Fibroblast of lung (primary cell): ENCODE measurements at regions not wholly inside any gene's neighbourhood (a gene's known extent, or its start where the extent isn't known, plus 50 kb on each side); places are given as distances from the start of the nearest gene placed in this dataset.

Source experiments
- DNase-seq, 2 donors: peaks; one replicate each; pipeline versions ENCODE4 v3.0.0 to v3.0.0-alpha.2; 2010; ENCODE audit warnings: low read depth in 2 of 2
- H2AFZ ChIP-seq: 2 replicates; pipeline ENCODE4 v1.5.1; 2012; ENCODE audit warnings: low read length, control low read depth, inconsistent platforms
- H3K27ac ChIP-seq: 2 replicates; pipeline ENCODE4 v1.5.1; 2011; ENCODE audit warnings: low read length, control low read depth; ENCODE audit not compliant: insufficient read depth
- H3K27me3 ChIP-seq: 2 replicates; pipeline ENCODE4 v1.5.1; 2011; ENCODE audit warnings: mild to moderate bottlenecking, low read length; ENCODE audit not compliant: control insufficient read depth, insufficient read depth
- H3K36me3 ChIP-seq: 2 replicates; pipeline ENCODE4 v1.5.1; 2011; ENCODE audit warnings: low read length; ENCODE audit not compliant: control insufficient read depth, insufficient read depth
- H3K4me1 ChIP-seq: 2 replicates; pipeline ENCODE4 v1.5.1; 2011; ENCODE audit warnings: low read length; ENCODE audit not compliant: control insufficient read depth, insufficient read depth; ENCODE audit errors: extremely low read depth
- H3K4me2 ChIP-seq: 2 replicates; pipeline ENCODE4 v1.5.1; 2011; ENCODE audit warnings: low read length, control low read depth; ENCODE audit not compliant: insufficient read depth; ENCODE audit errors: extremely low read depth
- H3K4me3 ChIP-seq, 4 experiments: fragments of 200-600 bp in 1 of 4; sonication (generic) in 1 of 4; replicated peaks in 1 of 4; 2 replicates each; pipeline ENCODE4 v1.5.1; 2011 to 2016; ENCODE audit warnings: low read length in 4 of 4, low read depth in 3 of 4, mild to moderate bottlenecking in 3 of 4, control low read depth in 2 of 4, inconsistent platforms in 1 of 4, mixed read lengths in 1 of 4; ENCODE audit not compliant: insufficient read depth in 1 of 4; ENCODE audit errors: control extremely low read depth in 1 of 4
- H3K79me2 ChIP-seq: 2 replicates; pipeline ENCODE4 v1.5.1; 2012; ENCODE audit warnings: mild to moderate bottlenecking, low read length, inconsistent platforms; ENCODE audit not compliant: control insufficient read depth, insufficient read depth
- H3K9ac ChIP-seq: 2 replicates; pipeline ENCODE4 v1.5.1; 2011; ENCODE audit warnings: mild to moderate bottlenecking, low read length, control low read depth; ENCODE audit not compliant: insufficient read depth
- H3K9me3 ChIP-seq: 2 replicates; pipeline ENCODE4 v1.5.1; 2012; ENCODE audit warnings: low read depth, low read length; ENCODE audit not compliant: control insufficient read depth, insufficient read depth
- H4K20me1 ChIP-seq: 2 replicates; pipeline ENCODE4 v1.5.1; 2011; ENCODE audit warnings: low read length; ENCODE audit not compliant: control insufficient read depth, insufficient read depth; ENCODE audit errors: extremely low read depth
- EZH2 ChIP-seq: IDR thresholded peaks from 2 replicates; pipeline ENCODE4 v1.5.1; 2012; ENCODE audit warnings: low read length, control low read depth, mild to moderate bottlenecking; ENCODE audit errors: missing control alignments
- TF ChIP-seq, protein P1 (sequence below), 2 donors: IDR thresholded peaks in 1 of 2; conservative IDR thresholded peaks in 1 of 2; 1 replicate in 1 of 2; 2 replicates in 1 of 2; pipeline ENCODE4 v1.5.1; 2011 to 2012; ENCODE audit warnings: low read length in 2 of 2, control low read depth in 1 of 2, inconsistent platforms in 1 of 2, low read depth in 1 of 2, mild to moderate bottlenecking in 1 of 2

DNA sequence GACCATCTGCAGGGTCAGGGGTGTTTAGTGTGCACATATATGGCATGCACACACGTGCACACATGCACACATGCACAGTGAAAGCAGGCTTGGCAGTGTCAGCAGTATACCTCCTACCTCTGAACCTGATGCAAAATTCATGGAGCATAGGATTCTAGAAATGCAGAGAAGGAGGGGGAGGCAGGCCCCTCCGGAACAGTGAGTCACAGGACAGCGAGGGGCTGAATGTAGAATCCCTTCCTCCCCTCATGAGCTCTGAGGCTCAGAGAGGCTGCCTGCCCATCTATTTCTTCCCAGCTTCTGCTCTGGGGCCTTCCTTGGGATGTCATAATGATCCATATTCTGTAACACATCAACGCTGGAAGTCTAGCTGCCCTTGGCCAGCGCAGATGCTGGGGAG lies 66.7 kb upstream of the NECTIN1 start:
- H3K4me3 ChIP-seq: no peak overlapping the region
- no peak overlapping the region for H2AFZ ChIP-seq
- H3K79me2 ChIP-seq: no peaks in the 10 kb centered on the region
- H3K27me3 ChIP-seq: no peaks in the 10 kb centered on the region
- no peaks in the 10 kb centered on the region for H3K36me3 ChIP-seq
- H3K9me3 ChIP-seq: no peaks in the 10 kb centered on the region
- no peaks in the 10 kb centered on the region for H4K20me1 ChIP-seq
- H3K27ac ChIP-seq: no peak overlapping the region
- no peak overlapping the region for H3K4me2 ChIP-seq
- TF ChIP-seq, protein P1, sequence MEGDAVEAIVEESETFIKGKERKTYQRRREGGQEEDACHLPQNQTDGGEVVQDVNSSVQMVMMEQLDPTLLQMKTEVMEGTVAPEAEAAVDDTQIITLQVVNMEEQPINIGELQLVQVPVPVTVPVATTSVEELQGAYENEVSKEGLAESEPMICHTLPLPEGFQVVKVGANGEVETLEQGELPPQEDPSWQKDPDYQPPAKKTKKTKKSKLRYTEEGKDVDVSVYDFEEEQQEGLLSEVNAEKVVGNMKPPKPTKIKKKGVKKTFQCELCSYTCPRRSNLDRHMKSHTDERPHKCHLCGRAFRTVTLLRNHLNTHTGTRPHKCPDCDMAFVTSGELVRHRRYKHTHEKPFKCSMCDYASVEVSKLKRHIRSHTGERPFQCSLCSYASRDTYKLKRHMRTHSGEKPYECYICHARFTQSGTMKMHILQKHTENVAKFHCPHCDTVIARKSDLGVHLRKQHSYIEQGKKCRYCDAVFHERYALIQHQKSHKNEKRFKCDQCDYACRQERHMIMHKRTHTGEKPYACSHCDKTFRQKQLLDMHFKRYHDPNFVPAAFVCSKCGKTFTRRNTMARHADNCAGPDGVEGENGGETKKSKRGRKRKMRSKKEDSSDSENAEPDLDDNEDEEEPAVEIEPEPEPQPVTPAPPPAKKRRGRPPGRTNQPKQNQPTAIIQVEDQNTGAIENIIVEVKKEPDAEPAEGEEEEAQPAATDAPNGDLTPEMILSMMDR (conservative IDR thresholded peaks at IDR 0.05 in 1 of 2, IDR thresholded peaks at IDR 0.05 in 1 of 2; ENCODE audit: low read depth in 1 of 2, low read length in 2 of 2): no peak
- TF ChIP-seq EZH2: no peak
- H3K4me1 ChIP-seq: no peaks in the 10 kb centered on the region
- no peak overlapping the region for H3K9ac ChIP-seq
- peak in 1 of 2 donors; percentile 50 for DNase-seq

DNA sequence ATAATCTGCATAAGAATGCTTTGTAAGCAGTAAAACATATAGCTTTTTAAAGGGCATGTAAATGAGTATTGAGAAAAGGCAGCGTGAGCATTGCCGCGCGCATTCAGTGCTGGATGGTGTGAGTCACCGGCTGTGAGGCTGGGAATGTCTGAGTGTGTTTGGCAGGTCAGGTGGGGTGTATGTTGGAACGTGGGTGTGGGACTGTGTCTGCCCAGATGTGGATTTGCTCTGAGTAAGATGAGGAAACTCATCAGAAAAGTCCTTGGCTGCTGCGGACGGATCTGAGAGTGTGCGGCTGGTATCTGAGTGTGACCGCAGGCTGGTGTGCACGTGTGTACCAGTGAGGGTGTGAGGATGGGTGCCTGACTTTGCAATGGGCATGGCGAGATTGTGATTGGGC lies 66.2 kb upstream of the NECTIN1 start:
- Histone ChIP-seq H3K4me3 (no peak overlapping the region), H4K20me1 (no peaks in the 10 kb centered on the region), H3K4me1 (no peaks in the 10 kb centered on the region), H3K4me2 (no peak overlapping the region), H2AFZ (no peak overlapping the region), H3K27me3 (peaks cover 3% of the 10 kb centered on the region), H3K79me2 (no peaks in the 10 kb centered on the region), H3K9ac (no peak overlapping the region), H3K27ac (no peak overlapping the region), H3K9me3 (no peaks in the 10 kb centered on the region), H3K36me3 (no peaks in the 10 kb centered on the region)
- TF ChIP-seq, protein P1 (conservative IDR thresholded peaks at IDR 0.05 in 1 of 2, IDR thresholded peaks at IDR 0.05 in 1 of 2; ENCODE audit: low read depth in 1 of 2, low read length in 2 of 2): no peak
- TF ChIP-seq EZH2: no peak
- peak; percentile 5 to 98 for DNase-seq

GRCh38 chr11:119794756-119795155 lies 65.8 kb upstream of the NECTIN1 start:
- peaks cover 4% of the 10 kb centered on the region for H3K27me3 ChIP-seq
- no peak overlapping the region for H3K4me3 ChIP-seq
- no peak overlapping the region for H3K27ac ChIP-seq
- H3K9me3 ChIP-seq: no peaks in the 10 kb centered on the region
- no peak overlapping the region for H3K4me2 ChIP-seq
- no peaks in the 10 kb centered on the region for H3K4me1 ChIP-seq
- H4K20me1 ChIP-seq: no peaks in the 10 kb centered on the region
- TF ChIP-seq, protein P1 (conservative IDR thresholded peaks at IDR 0.05 in 1 of 2, IDR thresholded peaks at IDR 0.05 in 1 of 2; ENCODE audit: low read depth in 1 of 2, low read length in 2 of 2): no peak
- no peak for TF ChIP-seq EZH2
- peak in 1 of 2 donors; percentile 9 for DNase-seq
- H2AFZ ChIP-seq: no peak overlapping the region
- H3K36me3 ChIP-seq: no peaks in the 10 kb centered on the region
- H3K79me2 ChIP-seq: no peaks in the 10 kb centered on the region
- no peak overlapping the region for H3K9ac ChIP-seq
